ENCODE measurements at regions not wholly inside any gene's neighbourhood (a gene's known extent, or its start where the extent isn't known, plus 50 kb on each side); places are given as distances from the start of the nearest gene placed in this dataset.

- no CpG with 5 or more reads among the region's 2 CpGs for WGBS (ENCODE audit: insufficient coverage, insufficient read length)
- Histone ChIP-seq H3K4me3 (ENCODE audit: low read length) (no peak overlapping the region), H3K9me3 (ENCODE audit: control insufficient read depth, insufficient read depth, low read length) (no peaks in the 10 kb centered on the region), H3K36me3 (ENCODE audit: control insufficient read depth, insufficient read depth, low read length) (no peaks in the 10 kb centered on the region), H3K4me1 (ENCODE audit: control insufficient read depth, insufficient read depth, low read length) (no peaks in the 10 kb centered on the region), H3K27me3 (ENCODE audit: control insufficient read depth, insufficient read depth, low read length) (no peaks in the 10 kb centered on the region), H3K27ac (ENCODE audit: low read length) (no peak overlapping the region)
- DNase-seq (ENCODE audit: low read depth, low spot score): no peak
Measured at GRCh38 chr3:46098319-46098761, 71.1 kb upstream of the XCR1 start.

GRCh38 chr3:46097691-46098241 is 70.5 kb upstream of the XCR1 start:
- Histone ChIP-seq H3K27ac (ENCODE audit: low read length) (no peak overlapping the region), H3K4me1 (ENCODE audit: control insufficient read depth, insufficient read depth, low read length) (no peaks in the 10 kb centered on the region), H3K4me3 (ENCODE audit: low read length) (no peak overlapping the region), H3K36me3 (ENCODE audit: control insufficient read depth, insufficient read depth, low read length) (no peaks in the 10 kb centered on the region), H3K27me3 (ENCODE audit: control insufficient read depth, insufficient read depth, low read length) (no peaks in the 10 kb centered on the region), H3K9me3 (ENCODE audit: control insufficient read depth, insufficient read depth, low read length) (no peaks in the 10 kb centered on the region)
- WGBS (ENCODE audit: insufficient coverage, insufficient read length): no CpG with 5 or more reads among the region's 6 CpGs
- DNase-seq (ENCODE audit: low read depth, low spot score): no peak

GRCh38 chr3:46096781-46097180 is 69.5 kb upstream of the XCR1 start:
- Histone ChIP-seq H3K27me3 (ENCODE audit: control insufficient read depth, insufficient read depth, low read length) (no peaks in the 10 kb centered on the region), H3K36me3 (ENCODE audit: control insufficient read depth, insufficient read depth, low read length) (no peaks in the 10 kb centered on the region), H3K4me1 (ENCODE audit: control insufficient read depth, insufficient read depth, low read length) (no peaks in the 10 kb centered on the region), H3K27ac (ENCODE audit: low read length) (no peak overlapping the region), H3K9me3 (ENCODE audit: control insufficient read depth, insufficient read depth, low read length) (no peaks in the 10 kb centered on the region), H3K4me3 (ENCODE audit: low read length) (no peak overlapping the region)
- no peak for DNase-seq (ENCODE audit: low read depth, low spot score)
- no CpG with 5 or more reads among the region's 5 CpGs for WGBS (ENCODE audit: insufficient coverage, insufficient read length)

- no peaks in the 10 kb centered on the region for H3K9me3 ChIP-seq (ENCODE audit: control insufficient read depth, insufficient read depth, low read length)
- no peak overlapping the region for H3K27ac ChIP-seq (ENCODE audit: low read length)
Measured at GRCh38 chr3:46096336-46096735, 69.1 kb upstream of the XCR1 start.

GRCh38 chr3:46095307-46095706 is 68.0 kb upstream of the XCR1 start:
- Histone ChIP-seq H3K9me3 (ENCODE audit: control insufficient read depth, insufficient read depth, low read length) (no peaks in the 10 kb centered on the region), H3K27ac (ENCODE audit: low read length) (no peak overlapping the region), H3K36me3 (ENCODE audit: control insufficient read depth, insufficient read depth, low read length) (no peaks in the 10 kb centered on the region), H3K4me3 (ENCODE audit: low read length) (no peak overlapping the region), H3K4me1 (ENCODE audit: control insufficient read depth, insufficient read depth, low read length) (no peaks in the 10 kb centered on the region), H3K27me3 (ENCODE audit: control insufficient read depth, insufficient read depth, low read length) (no peaks in the 10 kb centered on the region)
- no peak for DNase-seq (ENCODE audit: low read depth, low spot score)
- WGBS (ENCODE audit: insufficient coverage, insufficient read length): no CpG with 5 or more reads among the region's 5 CpGs

More at GRCh38 chr3:46096336-46096735, 69.1 kb upstream of the XCR1 start:
- Histone ChIP-seq H3K4me3 (ENCODE audit: low read length) (no peak overlapping the region), H3K36me3 (ENCODE audit: control insufficient read depth, insufficient read depth, low read length) (no peaks in the 10 kb centered on the region), H3K4me1 (ENCODE audit: control insufficient read depth, insufficient read depth, low read length) (no peaks in the 10 kb centered on the region), H3K27me3 (ENCODE audit: control insufficient read depth, insufficient read depth, low read length) (no peaks in the 10 kb centered on the region)
- no peak for DNase-seq (ENCODE audit: low read depth, low spot score)
- WGBS (ENCODE audit: insufficient coverage, insufficient read length): no CpG with 5 or more reads among the region's 4 CpGs

GRCh38 chr3:46094506-46094905 is 67.2 kb upstream of the XCR1 start:
- DNase-seq (ENCODE audit: low read depth, low spot score): no peak
- Histone ChIP-seq H3K36me3 (ENCODE audit: control insufficient read depth, insufficient read depth, low read length) (no peaks in the 10 kb centered on the region), H3K27ac (ENCODE audit: low read length) (no peak overlapping the region), H3K9me3 (ENCODE audit: control insufficient read depth, insufficient read depth, low read length) (no peaks in the 10 kb centered on the region), H3K27me3 (ENCODE audit: control insufficient read depth, insufficient read depth, low read length) (no peaks in the 10 kb centered on the region), H3K4me1 (ENCODE audit: control insufficient read depth, insufficient read depth, low read length) (no peaks in the 10 kb centered on the region), H3K4me3 (ENCODE audit: low read length) (no peak overlapping the region)
- WGBS (ENCODE audit: insufficient coverage, insufficient read length): no CpG with 5 or more reads among the region's 1 CpG

- Histone ChIP-seq H3K4me3 (ENCODE audit: low read length) (no peak overlapping the region), H3K36me3 (ENCODE audit: control insufficient read depth, insufficient read depth, low read length) (no peaks in the 10 kb centered on the region), H3K27ac (ENCODE audit: low read length) (no peak overlapping the region), H3K4me1 (ENCODE audit: control insufficient read depth, insufficient read depth, low read length) (no peaks in the 10 kb centered on the region), H3K27me3 (ENCODE audit: control insufficient read depth, insufficient read depth, low read length) (no peaks in the 10 kb centered on the region), H3K9me3 (ENCODE audit: control insufficient read depth, insufficient read depth, low read length) (no peaks in the 10 kb centered on the region)
- DNase-seq (ENCODE audit: low read depth, low spot score): no peak
- no CpG with 5 or more reads among the region's 4 CpGs for WGBS (ENCODE audit: insufficient coverage, insufficient read length)
Measured at GRCh38 chr3:46093966-46094365, 66.7 kb upstream of the XCR1 start.

GRCh38 chr3:46093327-46093942 is 66.2 kb upstream of the XCR1 start:
- no peaks in the 10 kb centered on the region for H3K36me3 ChIP-seq (ENCODE audit: control insufficient read depth, insufficient read depth, low read length)
- H3K27me3 ChIP-seq (ENCODE audit: control insufficient read depth, insufficient read depth, low read length): no peaks in the 10 kb centered on the region
- no peaks in the 10 kb centered on the region for H3K4me1 ChIP-seq (ENCODE audit: control insufficient read depth, insufficient read depth, low read length)
- no peak overlapping the region for H3K27ac ChIP-seq (ENCODE audit: low read length)
- no peaks in the 10 kb centered on the region for H3K9me3 ChIP-seq (ENCODE audit: control insufficient read depth, insufficient read depth, low read length)
- no peak overlapping the region for H3K4me3 ChIP-seq (ENCODE audit: low read length)
- no CpG with 5 or more reads among the region's 2 CpGs for WGBS (ENCODE audit: insufficient coverage, insufficient read length)
- no peak for DNase-seq (ENCODE audit: low read depth, low spot score)

GRCh38 chr3:46092702-46093080 is 65.4 kb upstream of the XCR1 start:
- Histone ChIP-seq H3K27me3 (ENCODE audit: control insufficient read depth, insufficient read depth, low read length) (no peaks in the 10 kb centered on the region), H3K27ac (ENCODE audit: low read length) (no peak overlapping the region), H3K4me3 (ENCODE audit: low read length) (no peak overlapping the region), H3K9me3 (ENCODE audit: control insufficient read depth, insufficient read depth, low read length) (no peaks in the 10 kb centered on the region), H3K4me1 (ENCODE audit: control insufficient read depth, insufficient read depth, low read length) (no peaks in the 10 kb centered on the region), H3K36me3 (ENCODE audit: control insufficient read depth, insufficient read depth, low read length) (no peaks in the 10 kb centered on the region)
- no CpG with 5 or more reads among the region's 2 CpGs for WGBS (ENCODE audit: insufficient coverage, insufficient read length)
- no peak for DNase-seq (ENCODE audit: low read depth, low spot score)

GRCh38 chr3:46091741-46092701 is 64.7 kb upstream of the XCR1 start:
- H3K36me3 ChIP-seq (ENCODE audit: control insufficient read depth, insufficient read depth, low read length): no peaks in the 10 kb centered on the region
- no peak overlapping the region for H3K27ac ChIP-seq (ENCODE audit: low read length)
- no peaks in the 10 kb centered on the region for H3K4me1 ChIP-seq (ENCODE audit: control insufficient read depth, insufficient read depth, low read length)
- H3K4me3 ChIP-seq (ENCODE audit: low read length): no peak overlapping the region
- DNase-seq (ENCODE audit: low read depth, low spot score): no peak
- WGBS (ENCODE audit: insufficient coverage, insufficient read length): no CpG with 5 or more reads among the region's 4 CpGs
- no peaks in the 10 kb centered on the region for H3K9me3 ChIP-seq (ENCODE audit: control insufficient read depth, insufficient read depth, low read length)
- H3K27me3 ChIP-seq (ENCODE audit: control insufficient read depth, insufficient read depth, low read length): no peaks in the 10 kb centered on the region

All from iPS DF 6.9 (cell line).